OCI-LY1 (cell line): ENCODE measurements at regions not wholly inside any gene's neighbourhood (a gene's known extent, or its start where the extent isn't known, plus 50 kb on each side); places are given as distances from the start of the nearest gene placed in this dataset.

Source experiments
- H2AFZ ChIP-seq: fragments of 200-600 bp; sonication (generic), shearing (Covaris generic); 2 replicates; pipeline ENCODE4 v1.6.0; 2014; ENCODE audit warnings: antibody characterized with exemption, mild to moderate bottlenecking, low read length
- H3F3A ChIP-seq: fragments of 200-600 bp; sonication (generic), shearing (Covaris generic); 2 replicates; pipeline ENCODE4 v1.6.0; 2014; ENCODE audit warnings: mild to moderate bottlenecking, antibody characterized with exemption, low read length, moderate library complexity; ENCODE audit not compliant: insufficient read depth
- H3K27ac ChIP-seq: fragments of 200-600 bp; sonication (generic); 2 replicates; pipeline ENCODE4 v1.5.1; 2014; ENCODE audit warnings: low read length, mixed run types, mild to moderate bottlenecking, low read depth; ENCODE audit not compliant: poor library complexity, severe bottlenecking
- H3K27me3 ChIP-seq: fragments of 200-600 bp; sonication (generic); 2 replicates; pipeline ENCODE4 v1.6.0; 2014; ENCODE audit warnings: antibody characterized with exemption, mild to moderate bottlenecking, low read length, moderate library complexity; ENCODE audit not compliant: insufficient read depth
- H3K36me3 ChIP-seq: fragments of 200-600 bp; sonication (generic); 2 replicates; pipeline ENCODE4 v1.6.1; 2014; ENCODE audit warnings: mild to moderate bottlenecking, antibody characterized with exemption, low read length, moderate library complexity, mixed read lengths; ENCODE audit not compliant: insufficient read depth
- H3K4me1 ChIP-seq: fragments of 200-600 bp; sonication (generic); 2 replicates; pipeline ENCODE4 v1.5.1; 2014; ENCODE audit warnings: mild to moderate bottlenecking, low read length, moderate library complexity; ENCODE audit not compliant: insufficient read depth, severe bottlenecking
- H3K4me2 ChIP-seq: fragments of 200-600 bp; sonication (generic), shearing (Covaris generic); 2 replicates; pipeline ENCODE4 v1.6.1; 2014; ENCODE audit warnings: low read length
- H3K4me3 ChIP-seq: fragments of 200-600 bp; sonication (generic); 2 replicates; pipeline ENCODE4 v1.5.1; 2014; ENCODE audit warnings: low read length, low read depth, mild to moderate bottlenecking, mixed read lengths; ENCODE audit not compliant: poor library complexity, severe bottlenecking
- H3K79me2 ChIP-seq: fragments of 200-600 bp; shearing (Covaris generic); 2 replicates; pipeline ENCODE4 v1.6.1; 2016; ENCODE audit warnings: mixed run types, low read length, mixed read lengths; ENCODE audit not compliant: insufficient read depth
- H3K9ac ChIP-seq: fragments of 200-600 bp; sonication (generic), shearing (Covaris generic); 2 replicates; pipeline ENCODE4 v1.6.1; 2014; ENCODE audit warnings: mild to moderate bottlenecking, low read length, mixed read lengths
- H3K9me2 ChIP-seq: fragments of 200-600 bp; sonication (generic), shearing (Covaris generic); 2 replicates; pipeline ENCODE4 v1.6.1; 2014; ENCODE audit warnings: low read depth, mild to moderate bottlenecking, low read length, mixed read lengths
- H3K9me3 ChIP-seq: fragments of 200-600 bp; shearing (Covaris generic); 2 replicates; pipeline ENCODE4 v1.6.1; 2014; ENCODE audit warnings: low read length, mixed read lengths
- H4K20me1 ChIP-seq: fragments of 200-600 bp; sonication (generic), shearing (Covaris generic); 2 replicates; pipeline ENCODE4 v1.6.0; 2016; ENCODE audit warnings: mild to moderate bottlenecking, low read length; ENCODE audit not compliant: insufficient read depth
- CTCF ChIP-seq: fragments of 200-600 bp; sonication (generic), shearing (Covaris generic); IDR thresholded peaks from 2 replicates; pipeline ENCODE4 v1.5.1; 2017; ENCODE audit warnings: mild to moderate bottlenecking, antibody characterized with exemption, low read length, moderate library complexity, mixed read lengths
- EZH2 ChIP-seq: fragments of 200-600 bp; sonication (generic), shearing (Covaris generic); IDR thresholded peaks from 2 replicates; pipeline ENCODE4 v1.8.0; 2017; ENCODE audit warnings: borderline replicate concordance, mixed run types, mild to moderate bottlenecking, antibody characterized with exemption, low read length, moderate library complexity, mixed read lengths

DNA sequence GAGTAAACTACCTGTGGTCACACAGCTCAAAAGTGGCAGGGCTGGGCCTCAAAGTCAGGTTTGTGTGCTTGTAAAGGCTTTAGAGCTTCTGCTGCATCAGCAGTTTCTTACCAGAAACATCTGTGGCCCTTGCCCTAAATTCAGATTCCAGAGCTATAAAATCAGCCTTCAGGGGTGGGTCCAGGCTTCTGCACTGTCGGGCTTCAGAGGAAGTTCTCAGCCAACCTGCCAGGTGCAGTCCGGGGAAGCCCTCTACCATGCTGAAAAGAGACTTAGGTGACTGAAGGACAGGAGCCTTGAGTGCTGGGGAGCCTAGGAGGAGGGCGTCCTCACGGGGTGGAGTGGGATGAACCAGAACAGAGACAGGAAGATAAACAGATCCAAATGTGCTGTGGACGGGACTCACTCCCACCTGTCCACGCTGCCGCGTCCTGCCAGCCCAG is 69.9 kb upstream of the HS6ST1 start:
- Histone ChIP-seq H4K20me1 (no peaks in the 10 kb centered on the region), H3K9me2 (no peaks in the 10 kb centered on the region), H3K27ac (no peak overlapping the region), H3K4me3 (no peak overlapping the region), H2AFZ (no peak overlapping the region), H3F3A (no peaks in the 10 kb centered on the region), H3K36me3 (no peaks in the 10 kb centered on the region), H3K4me2 (no peak overlapping the region), H3K4me1 (no peaks in the 10 kb centered on the region), H3K79me2 (no peaks in the 10 kb centered on the region), H3K9ac (no peak overlapping the region), H3K9me3 (no peaks in the 10 kb centered on the region), H3K27me3 (no peaks in the 10 kb centered on the region; the same call in 1 of the 2 replicates)
- TF ChIP-seq CTCF, result no peak
- TF ChIP-seq EZH2, result no peak

DNA sequence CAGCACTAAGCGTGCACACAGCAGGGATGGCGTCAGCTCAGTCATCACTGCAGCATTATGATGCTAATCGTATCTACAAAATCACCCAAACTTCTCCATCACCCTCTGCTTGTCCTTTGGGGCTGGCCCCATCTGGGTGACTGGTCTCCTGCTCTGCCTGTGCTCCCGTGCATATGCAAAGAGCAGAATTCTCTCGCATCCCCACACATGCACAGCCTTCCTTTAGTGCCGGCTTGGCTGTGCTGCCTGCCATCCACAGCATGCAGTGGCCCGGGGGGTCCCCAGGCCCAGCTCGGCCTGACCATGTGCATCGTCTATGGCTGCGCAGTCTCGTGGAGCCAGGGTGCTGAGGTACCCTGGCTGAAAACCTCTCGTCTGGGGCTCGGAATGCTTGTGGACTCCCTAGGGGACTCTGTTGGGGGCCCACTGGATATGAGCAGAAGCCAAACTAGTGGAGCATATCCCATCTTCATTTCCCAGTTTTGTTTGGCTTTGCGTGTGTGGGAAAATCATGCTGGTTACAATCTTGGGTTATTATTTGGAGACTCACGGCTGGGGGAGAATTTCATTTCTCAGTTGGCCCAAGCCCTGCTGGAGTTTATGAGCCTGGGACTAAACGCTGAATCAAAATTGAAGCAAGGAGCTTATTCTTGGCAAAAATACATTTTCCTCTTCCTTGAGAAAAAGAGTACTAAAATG is 70.9 kb upstream of the HS6ST1 start:
- Histone ChIP-seq H3K36me3 (no peaks in the 10 kb centered on the region), H3K4me2 (no peak overlapping the region), H3K9ac (no peak overlapping the region), H3K9me3 (no peaks in the 10 kb centered on the region), H3K4me3 (no peak overlapping the region), H3K9me2 (no peaks in the 10 kb centered on the region), H2AFZ (no peak overlapping the region), H4K20me1 (no peaks in the 10 kb centered on the region), H3K79me2 (no peaks in the 10 kb centered on the region), H3K27me3 (no peaks in the 10 kb centered on the region; the same call in 1 of the 2 replicates), H3F3A (no peaks in the 10 kb centered on the region), H3K4me1 (no peaks in the 10 kb centered on the region), H3K27ac (no peak overlapping the region)
- TF ChIP-seq EZH2, result no peak
- TF ChIP-seq CTCF, result no peak

- Histone ChIP-seq H2AFZ (no peak overlapping the region), H3K4me2 (no peak overlapping the region)
Observed at GRCh38 chr2:128390256-128390990, 71.8 kb upstream of the HS6ST1 start.

More at GRCh38 chr2:128390256-128390990, 71.8 kb upstream of the HS6ST1 start:
- Histone ChIP-seq H3K9ac (no peak overlapping the region), H3K9me2 (no peaks in the 10 kb centered on the region), H3F3A (no peaks in the 10 kb centered on the region), H3K27me3 (no peaks in the 10 kb centered on the region; the same call in 1 of the 2 replicates), H4K20me1 (no peaks in the 10 kb centered on the region), H3K4me1 (no peaks in the 10 kb centered on the region), H3K36me3 (no peaks in the 10 kb centered on the region), H3K79me2 (no peaks in the 10 kb centered on the region), H3K27ac (no peak overlapping the region), H3K9me3 (no peaks in the 10 kb centered on the region), H3K4me3 (no peak overlapping the region)
- TF ChIP-seq CTCF (no peak), EZH2 (no peak)
